Liver (tissue), 8 donors: ENCODE measurements at regions not wholly inside any gene's neighbourhood (a gene's known extent, or its start where the extent isn't known, plus 50 kb on each side); places are given as distances from the start of the nearest gene placed in this dataset.

ENCODE experiments used
- DNase-seq: peaks from one replicate; pipeline ENCODE4 v3.0.0-alpha.2; 2017; ENCODE audit warnings: low spot score
- H3K27ac ChIP-seq, 2 donors: one replicate each; pipeline ENCODE4 v1.7.0; 2013; ENCODE audit warnings: inconsistent platforms in 2 of 2, low read length in 2 of 2, control low read depth in 1 of 2, low read depth in 1 of 2, mild to moderate bottlenecking in 1 of 2
- H3K27me3 ChIP-seq, 4 donors: one replicate each; pipeline versions ENCODE4 v1.6.1 to v1.7.0; 2013; ENCODE audit warnings: low read length in 3 of 4, inconsistent platforms in 1 of 4, mild to moderate bottlenecking in 1 of 4, moderate library complexity in 1 of 4; ENCODE audit not compliant: control insufficient read depth in 4 of 4, insufficient read depth in 4 of 4
- H3K36me3 ChIP-seq, 4 donors: one replicate each; pipeline versions ENCODE4 v1.6.1 to v1.7.0; 2013; ENCODE audit warnings: low read length in 3 of 4, mild to moderate bottlenecking in 3 of 4, low read depth in 1 of 4, moderate library complexity in 1 of 4; ENCODE audit not compliant: control insufficient read depth in 4 of 4, insufficient read depth in 3 of 4
- H3K4me1 ChIP-seq, 4 donors: one replicate each; pipeline versions ENCODE4 v1.6.1 to v1.7.0; 2013; ENCODE audit warnings: low read length in 3 of 4, mild to moderate bottlenecking in 3 of 4, moderate library complexity in 1 of 4; ENCODE audit not compliant: control insufficient read depth in 4 of 4, insufficient read depth in 4 of 4
- H3K4me3 ChIP-seq, 3 donors: one replicate each; pipeline versions ENCODE4 v1.6.1 to v1.7.0; 2013; ENCODE audit warnings: low read length in 3 of 3, control low read depth in 1 of 3, low read depth in 1 of 3, mild to moderate bottlenecking in 1 of 3
- H3K9ac ChIP-seq, 2 donors: one replicate each; pipeline ENCODE4 v1.7.0; 2013; ENCODE audit warnings: low read length in 2 of 2, mild to moderate bottlenecking in 2 of 2, moderate library complexity in 2 of 2, control low read depth in 1 of 2, low read depth in 1 of 2
- H3K9me3 ChIP-seq, 4 donors: one replicate each; pipeline versions ENCODE4 v1.6.1 to v1.7.0; 2013; ENCODE audit warnings: low read length in 3 of 4; ENCODE audit not compliant: control insufficient read depth in 4 of 4
- EGR1 ChIP-seq, 2 donors: IDR thresholded peaks; 2 replicates each; pipeline ENCODE4 v1.6.1; 2016 to 2018; ENCODE audit warnings: antibody characterized with exemption in 2 of 2, low read depth in 2 of 2
- FOXA1 ChIP-seq: IDR thresholded peaks from 2 replicates; pipeline ENCODE4 v1.6.1; 2016; ENCODE audit warnings: antibody characterized with exemption
- FOXA2 ChIP-seq: IDR thresholded peaks from 2 replicates; pipeline ENCODE4 v1.6.1; 2016; ENCODE audit warnings: antibody characterized with exemption
- GABPA ChIP-seq, 2 donors: IDR thresholded peaks in 1 of 2; conservative IDR thresholded peaks in 1 of 2; 2 replicates each; pipeline ENCODE4 v1.6.1; 2016; ENCODE audit warnings: antibody characterized with exemption in 2 of 2, mild to moderate bottlenecking in 1 of 2, moderate library complexity in 1 of 2
- HNF4A ChIP-seq, 2 donors: conservative IDR thresholded peaks; 2 replicates each; pipeline ENCODE4 v1.6.1; 2016; ENCODE audit warnings: antibody characterized with exemption in 2 of 2, mild to moderate bottlenecking in 2 of 2
- HNF4G ChIP-seq: IDR thresholded peaks from 2 replicates; pipeline ENCODE4 v1.6.1; 2016; ENCODE audit warnings: antibody characterized with exemption
- JUND ChIP-seq, 2 donors: IDR thresholded peaks; 2 replicates each; pipeline ENCODE4 v1.6.1; 2016; ENCODE audit warnings: antibody characterized with exemption in 2 of 2
- NR2F2 ChIP-seq: IDR thresholded peaks from 2 replicates; pipeline ENCODE4 v1.6.1; 2016; ENCODE audit warnings: antibody characterized with exemption
- RAD21 ChIP-seq, 2 donors: IDR thresholded peaks; 2 replicates each; pipeline ENCODE4 v1.6.1; 2016; ENCODE audit warnings: antibody characterized with exemption in 2 of 2, mild to moderate bottlenecking in 2 of 2
- RXRA ChIP-seq, 2 donors: IDR thresholded peaks; 2 replicates each; pipeline ENCODE4 v1.6.1; 2017 to 2018; ENCODE audit warnings: antibody characterized with exemption in 2 of 2, mild to moderate bottlenecking in 1 of 2
- SP1 ChIP-seq: IDR thresholded peaks from 2 replicates; pipeline ENCODE4 v1.6.1; 2018; ENCODE audit warnings: antibody characterized with exemption, mild to moderate bottlenecking
- TAF1 ChIP-seq: conservative IDR thresholded peaks from 2 replicates; pipeline ENCODE4 v1.6.1; 2016; ENCODE audit warnings: antibody characterized with exemption, mild to moderate bottlenecking
- YY1 ChIP-seq: IDR thresholded peaks from 2 replicates; pipeline ENCODE4 v1.6.1; 2016; ENCODE audit warnings: antibody characterized with exemption, mild to moderate bottlenecking
- WGBS: extraction: QIAGEN DNeasy Blood & Tissue Kit; methylation state at CpG from one replicate; pipeline ENCODE4 v1.1.7; 2013; 5-methylcytosine and 5-hydroxymethylcytosine counted together
- TF ChIP-seq, protein P1 (sequence below): IDR thresholded peaks from 2 replicates; pipeline ENCODE4 v1.6.1; 2016; ENCODE audit warnings: antibody characterized with exemption
- TF ChIP-seq, protein P2 (sequence below): IDR thresholded peaks from 2 replicates; pipeline ENCODE4 v1.6.1; 2016; ENCODE audit warnings: antibody characterized with exemption
- TF ChIP-seq, protein P3 (sequence below): IDR thresholded peaks from 2 replicates; pipeline ENCODE4 v1.6.1; 2016; ENCODE audit warnings: antibody characterized with exemption, mild to moderate bottlenecking
- TF ChIP-seq, protein P4 (sequence below): fragments of 150-350 bp; IDR thresholded peaks from 2 replicates; pipeline ENCODE4 v1.5.1; 2017; ENCODE audit warnings: improper control_type of control experiment, low read depth, low read length; ENCODE audit not compliant: missing input control
- TF ChIP-seq, protein P5 (sequence below): IDR thresholded peaks from 2 replicates; pipeline ENCODE4 v1.6.1; 2016; ENCODE audit warnings: antibody characterized with exemption
- donor health status: healthy.
- donor health status: healthy.
- donor health status: healthy.
- donor health status: healthy.
- donor health status: healthy.

DNA sequence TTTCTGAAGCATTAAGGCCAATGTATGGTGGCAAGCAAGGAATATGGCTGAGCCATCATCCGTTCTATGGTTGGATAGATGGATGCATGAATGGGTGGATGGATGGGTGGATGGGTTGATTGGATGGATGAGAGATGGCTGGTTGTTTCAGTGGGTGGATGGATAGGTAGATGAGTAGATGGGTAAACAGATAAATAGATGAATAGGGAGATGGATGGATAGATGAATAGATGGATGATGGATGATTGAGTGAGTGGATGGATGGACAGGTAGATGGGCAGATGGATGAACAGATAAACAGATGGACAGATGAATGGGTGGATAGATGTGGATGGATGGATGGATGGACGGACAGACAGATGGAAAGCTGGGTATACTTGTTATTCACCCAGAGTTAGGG lies 92.6 kb upstream of the ZNF618 start:
- Histone ChIP-seq H3K27me3 (no peaks in the 10 kb centered on the region), H3K4me3 (no peak overlapping the region), H3K9ac (no peak overlapping the region), H3K4me1 (no peaks in the 10 kb centered on the region), H3K9me3 (no peaks in the 10 kb centered on the region), H3K36me3 (no peaks in the 10 kb centered on the region), H3K27ac (no peak overlapping the region)
- 92% methylated on average over 2 of the region's 2 CpGs for WGBS
- no peak for DNase-seq
- TF ChIP-seq FOXA2 (no peak), SP1 (no peak), HNF4A (conservative IDR thresholded peaks at IDR 0.05) (no peak), EGR1 (IDR thresholded peaks at IDR 0.05; ENCODE audit: low read depth in 2 of 2) (no peak)

DNA sequence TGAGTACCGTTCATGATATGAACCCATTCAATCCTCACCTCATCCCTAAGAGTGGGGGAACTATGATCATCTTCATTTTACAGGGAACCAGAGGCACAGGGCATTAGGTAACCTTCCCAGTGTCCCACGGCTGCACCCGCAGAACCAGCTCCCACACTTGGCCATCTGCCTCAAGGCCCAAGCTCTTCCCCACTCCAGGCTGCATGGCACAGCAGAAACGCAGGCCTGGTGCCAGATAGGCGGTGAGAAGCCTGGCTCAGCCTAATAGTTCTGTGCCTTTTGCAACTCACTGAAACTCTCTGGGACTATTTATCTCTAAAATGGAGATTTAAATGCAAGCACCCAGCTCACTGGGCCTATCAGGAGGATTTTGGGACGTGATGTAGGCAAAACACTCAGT lies 90.8 kb upstream of the ZNF618 start:
- Histone ChIP-seq H3K4me1 (no peaks in the 10 kb centered on the region), H3K27me3 (no peaks in the 10 kb centered on the region), H3K27ac (no peak overlapping the region), H3K36me3 (no peaks in the 10 kb centered on the region), H3K4me3 (no peak overlapping the region), H3K9ac (no peak overlapping the region), H3K9me3 (no peaks in the 10 kb centered on the region)
- TF ChIP-seq TAF1 = no peak
- no peak for TF ChIP-seq JUND (IDR thresholded peaks at IDR 0.05)
- TF ChIP-seq, protein P1, sequence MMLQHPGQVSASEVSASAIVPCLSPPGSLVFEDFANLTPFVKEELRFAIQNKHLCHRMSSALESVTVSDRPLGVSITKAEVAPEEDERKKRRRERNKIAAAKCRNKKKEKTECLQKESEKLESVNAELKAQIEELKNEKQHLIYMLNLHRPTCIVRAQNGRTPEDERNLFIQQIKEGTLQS = no peak
- no peak for TF ChIP-seq FOXA2
- no peak for TF ChIP-seq HNF4G
- TF ChIP-seq, protein P2, sequence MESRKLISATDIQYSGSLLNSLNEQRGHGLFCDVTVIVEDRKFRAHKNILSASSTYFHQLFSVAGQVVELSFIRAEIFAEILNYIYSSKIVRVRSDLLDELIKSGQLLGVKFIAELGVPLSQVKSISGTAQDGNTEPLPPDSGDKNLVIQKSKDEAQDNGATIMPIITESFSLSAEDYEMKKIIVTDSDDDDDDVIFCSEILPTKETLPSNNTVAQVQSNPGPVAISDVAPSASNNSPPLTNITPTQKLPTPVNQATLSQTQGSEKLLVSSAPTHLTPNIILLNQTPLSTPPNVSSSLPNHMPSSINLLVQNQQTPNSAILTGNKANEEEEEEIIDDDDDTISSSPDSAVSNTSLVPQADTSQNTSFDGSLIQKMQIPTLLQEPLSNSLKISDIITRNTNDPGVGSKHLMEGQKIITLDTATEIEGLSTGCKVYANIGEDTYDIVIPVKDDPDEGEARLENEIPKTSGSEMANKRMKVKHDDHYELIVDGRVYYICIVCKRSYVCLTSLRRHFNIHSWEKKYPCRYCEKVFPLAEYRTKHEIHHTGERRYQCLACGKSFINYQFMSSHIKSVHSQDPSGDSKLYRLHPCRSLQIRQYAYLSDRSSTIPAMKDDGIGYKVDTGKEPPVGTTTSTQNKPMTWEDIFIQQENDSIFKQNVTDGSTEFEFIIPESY = no peak
- no peak for TF ChIP-seq NR2F2
- TF ChIP-seq HNF4A (conservative IDR thresholded peaks at IDR 0.05) = no peak
- no peak for TF ChIP-seq RAD21 (IDR thresholded peaks at IDR 0.05)
- TF ChIP-seq SP1 = no peak
- TF ChIP-seq RXRA (IDR thresholded peaks at IDR 0.05) = no peak
- TF ChIP-seq YY1 = no peak
- TF ChIP-seq EGR1 (IDR thresholded peaks at IDR 0.05; ENCODE audit: low read depth in 2 of 2) = no peak
- no peak for TF ChIP-seq FOXA1
- TF ChIP-seq, protein P3, sequence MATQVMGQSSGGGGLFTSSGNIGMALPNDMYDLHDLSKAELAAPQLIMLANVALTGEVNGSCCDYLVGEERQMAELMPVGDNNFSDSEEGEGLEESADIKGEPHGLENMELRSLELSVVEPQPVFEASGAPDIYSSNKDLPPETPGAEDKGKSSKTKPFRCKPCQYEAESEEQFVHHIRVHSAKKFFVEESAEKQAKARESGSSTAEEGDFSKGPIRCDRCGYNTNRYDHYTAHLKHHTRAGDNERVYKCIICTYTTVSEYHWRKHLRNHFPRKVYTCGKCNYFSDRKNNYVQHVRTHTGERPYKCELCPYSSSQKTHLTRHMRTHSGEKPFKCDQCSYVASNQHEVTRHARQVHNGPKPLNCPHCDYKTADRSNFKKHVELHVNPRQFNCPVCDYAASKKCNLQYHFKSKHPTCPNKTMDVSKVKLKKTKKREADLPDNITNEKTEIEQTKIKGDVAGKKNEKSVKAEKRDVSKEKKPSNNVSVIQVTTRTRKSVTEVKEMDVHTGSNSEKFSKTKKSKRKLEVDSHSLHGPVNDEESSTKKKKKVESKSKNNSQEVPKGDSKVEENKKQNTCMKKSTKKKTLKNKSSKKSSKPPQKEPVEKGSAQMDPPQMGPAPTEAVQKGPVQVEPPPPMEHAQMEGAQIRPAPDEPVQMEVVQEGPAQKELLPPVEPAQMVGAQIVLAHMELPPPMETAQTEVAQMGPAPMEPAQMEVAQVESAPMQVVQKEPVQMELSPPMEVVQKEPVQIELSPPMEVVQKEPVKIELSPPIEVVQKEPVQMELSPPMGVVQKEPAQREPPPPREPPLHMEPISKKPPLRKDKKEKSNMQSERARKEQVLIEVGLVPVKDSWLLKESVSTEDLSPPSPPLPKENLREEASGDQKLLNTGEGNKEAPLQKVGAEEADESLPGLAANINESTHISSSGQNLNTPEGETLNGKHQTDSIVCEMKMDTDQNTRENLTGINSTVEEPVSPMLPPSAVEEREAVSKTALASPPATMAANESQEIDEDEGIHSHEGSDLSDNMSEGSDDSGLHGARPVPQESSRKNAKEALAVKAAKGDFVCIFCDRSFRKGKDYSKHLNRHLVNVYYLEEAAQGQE = no peak
- TF ChIP-seq, protein P4, sequence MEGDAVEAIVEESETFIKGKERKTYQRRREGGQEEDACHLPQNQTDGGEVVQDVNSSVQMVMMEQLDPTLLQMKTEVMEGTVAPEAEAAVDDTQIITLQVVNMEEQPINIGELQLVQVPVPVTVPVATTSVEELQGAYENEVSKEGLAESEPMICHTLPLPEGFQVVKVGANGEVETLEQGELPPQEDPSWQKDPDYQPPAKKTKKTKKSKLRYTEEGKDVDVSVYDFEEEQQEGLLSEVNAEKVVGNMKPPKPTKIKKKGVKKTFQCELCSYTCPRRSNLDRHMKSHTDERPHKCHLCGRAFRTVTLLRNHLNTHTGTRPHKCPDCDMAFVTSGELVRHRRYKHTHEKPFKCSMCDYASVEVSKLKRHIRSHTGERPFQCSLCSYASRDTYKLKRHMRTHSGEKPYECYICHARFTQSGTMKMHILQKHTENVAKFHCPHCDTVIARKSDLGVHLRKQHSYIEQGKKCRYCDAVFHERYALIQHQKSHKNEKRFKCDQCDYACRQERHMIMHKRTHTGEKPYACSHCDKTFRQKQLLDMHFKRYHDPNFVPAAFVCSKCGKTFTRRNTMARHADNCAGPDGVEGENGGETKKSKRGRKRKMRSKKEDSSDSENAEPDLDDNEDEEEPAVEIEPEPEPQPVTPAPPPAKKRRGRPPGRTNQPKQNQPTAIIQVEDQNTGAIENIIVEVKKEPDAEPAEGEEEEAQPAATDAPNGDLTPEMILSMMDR = no peak
- TF ChIP-seq, protein P5, sequence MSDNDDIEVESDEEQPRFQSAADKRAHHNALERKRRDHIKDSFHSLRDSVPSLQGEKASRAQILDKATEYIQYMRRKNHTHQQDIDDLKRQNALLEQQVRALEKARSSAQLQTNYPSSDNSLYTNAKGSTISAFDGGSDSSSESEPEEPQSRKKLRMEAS = no peak
- no peak for TF ChIP-seq GABPA (IDR thresholded peaks at IDR 0.05 in 1 of 2, conservative IDR thresholded peaks at IDR 0.05 in 1 of 2)
- no peak for DNase-seq
- WGBS = 91% methylated on average over 6 of the region's 6 CpGs
